SKM-1 (cell line): ENCODE measurements at regions not wholly inside any gene's neighbourhood (a gene's known extent, or its start where the extent isn't known, plus 50 kb on each side); places are given as distances from the start of the nearest gene placed in this dataset.

Experiments used
- DNase-seq: peaks from one replicate; lab custom pipeline; 2025; ENCODE audit not compliant: unreplicated experiment; lab: John Stamatoyannopoulos, UW

DNA sequence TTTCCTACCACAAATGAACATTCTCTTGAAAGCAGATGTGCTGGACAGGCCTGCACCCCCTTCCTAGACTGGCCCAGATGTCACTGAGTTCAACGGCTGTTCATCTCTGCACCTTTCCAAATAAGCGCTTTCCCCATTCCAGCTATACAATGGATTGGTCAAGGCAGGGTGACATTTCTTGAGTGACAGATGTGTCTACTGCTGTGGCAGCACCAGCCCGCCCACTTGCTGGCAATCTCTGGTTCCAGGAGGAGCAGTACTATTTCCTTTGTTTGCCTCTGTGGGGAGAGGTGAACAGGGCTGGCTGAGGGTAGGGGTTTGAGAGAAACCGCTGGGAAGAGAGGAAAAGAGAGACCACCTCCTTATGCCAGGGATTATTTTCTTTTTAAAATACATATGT is 269.5 kb upstream of the POU3F3 start:
- no peak for DNase-seq

- DNase-seq, result no peak
These were observed 258.3 kb upstream of the POU3F3 start for GRCh38 chr2:104595576-104595975.

- no peak for DNase-seq
These were observed 256.0 kb upstream of the POU3F3 start for GRCh38 chr2:104597942-104598341.

DNA sequence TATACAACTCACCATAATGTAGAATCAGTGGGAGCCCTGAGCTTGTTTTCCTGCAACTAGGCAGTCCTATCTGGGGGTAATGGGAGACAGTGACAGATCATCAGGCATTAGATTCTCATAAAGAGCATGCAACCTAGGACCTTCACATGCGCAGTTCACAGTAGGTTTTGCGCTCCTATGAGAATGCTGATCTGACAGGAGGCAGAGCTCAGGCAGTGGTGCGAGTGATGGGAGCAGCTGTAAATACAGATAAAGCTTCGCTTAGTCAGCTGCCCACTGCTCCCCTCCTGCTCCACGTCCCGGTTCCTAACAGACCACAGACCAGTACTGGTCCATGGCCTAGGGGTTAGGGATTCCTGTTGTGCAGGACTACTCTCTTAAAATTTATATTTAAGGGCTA is 255.3 kb upstream of the POU3F3 start:
- no peak for DNase-seq

DNA sequence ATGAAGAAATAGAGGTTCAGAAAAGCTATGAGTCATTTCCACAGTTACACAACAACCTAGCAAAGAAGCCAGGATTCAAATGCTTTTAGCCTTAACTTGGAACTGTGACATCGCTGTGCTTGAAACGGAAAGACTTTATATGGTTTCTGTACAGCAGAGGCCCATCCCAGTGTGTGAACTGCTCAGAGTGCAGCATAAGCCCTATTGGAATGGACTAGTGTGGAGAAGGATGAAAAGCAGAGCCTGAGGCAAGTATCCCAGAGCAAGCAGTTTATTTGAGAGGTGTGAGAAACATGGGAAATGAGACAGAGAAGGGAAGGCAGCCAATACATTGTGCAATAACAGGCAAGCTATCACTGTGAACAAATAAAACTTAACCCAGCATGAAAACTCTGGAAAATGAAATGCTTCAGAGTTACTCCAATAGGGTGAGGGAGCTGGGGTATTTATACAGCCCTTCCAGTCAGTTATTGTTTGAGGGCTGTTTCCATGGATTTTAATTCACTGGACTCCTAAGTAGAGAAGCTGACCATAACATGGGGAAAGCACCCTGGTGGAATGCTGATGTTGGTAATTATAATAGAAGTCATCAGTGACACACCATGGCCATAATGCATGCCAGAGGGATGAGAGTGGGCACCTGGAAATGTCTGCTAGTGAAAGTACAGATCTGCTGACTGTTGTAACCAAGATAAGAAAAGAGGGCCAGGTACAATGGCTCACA is 254.0 kb upstream of the POU3F3 start:
- DNase-seq, result peak; percentile 8

GRCh38 chr2:104606056-104606455 is 247.9 kb upstream of the POU3F3 start:
- no peak for DNase-seq

DNA sequence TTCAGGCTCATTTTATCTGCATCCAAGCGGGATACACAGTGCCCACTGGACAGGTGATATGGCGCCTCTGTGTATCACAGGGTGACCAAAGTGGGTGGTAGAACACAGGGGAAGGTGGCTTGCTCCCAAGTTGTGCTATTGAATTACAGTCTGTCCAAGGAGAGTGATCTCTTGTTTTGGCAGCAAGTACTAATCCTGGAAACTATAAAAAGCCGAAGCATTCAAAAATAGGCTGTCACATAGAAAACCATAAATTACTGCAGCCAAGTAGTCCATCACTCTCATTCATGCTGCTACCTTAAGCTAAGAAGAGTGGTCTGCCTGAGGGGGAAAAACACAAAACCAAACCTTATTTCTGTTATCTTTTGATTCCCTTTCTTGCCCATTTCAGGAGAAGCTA is 237.1 kb upstream of the POU3F3 start:
- no peak for DNase-seq

DNA sequence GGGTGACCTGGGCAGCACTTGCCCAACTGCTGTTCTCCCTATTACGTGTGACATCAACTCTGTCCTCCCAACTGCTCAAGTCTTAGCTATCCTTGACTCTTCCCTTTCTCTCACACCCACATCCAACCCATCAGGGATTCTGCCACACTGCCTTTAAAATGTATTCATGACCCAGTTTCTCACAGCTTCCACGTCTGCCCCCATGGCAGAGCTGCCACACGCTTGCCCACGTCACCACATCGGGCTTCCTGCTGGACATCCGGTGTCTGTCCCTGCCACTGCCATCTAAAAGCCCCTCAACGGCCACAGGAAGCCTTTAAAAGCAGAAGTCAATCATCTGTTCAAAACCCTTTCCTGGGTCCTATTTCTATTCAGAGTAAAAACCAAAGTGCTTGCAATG is 233.1 kb upstream of the POU3F3 start:
- DNase-seq, result no peak

DNA sequence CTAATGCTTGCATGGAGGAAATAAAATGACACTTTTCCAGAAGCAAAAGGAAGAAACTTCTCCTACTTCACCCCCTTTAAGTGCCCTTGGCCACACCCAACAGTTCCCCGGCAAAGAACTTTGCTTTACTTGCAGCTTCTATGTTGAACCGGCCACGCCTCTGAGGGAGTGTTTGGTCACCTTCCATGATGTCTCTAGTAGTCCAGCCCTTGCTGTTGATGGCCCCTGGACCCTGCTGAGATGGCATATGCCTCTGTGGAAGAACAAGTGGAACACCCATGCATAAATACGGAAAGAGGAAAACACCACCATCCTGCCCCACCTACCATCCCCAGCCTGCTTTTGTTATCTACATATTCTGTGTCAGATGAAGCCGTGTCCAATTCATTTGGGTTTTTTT is 218.3 kb upstream of the POU3F3 start:
- no peak for DNase-seq

- DNase-seq, result no peak
These were observed 215.6 kb upstream of the POU3F3 start for GRCh38 chr2:104638190-104638858.

GRCh38 chr2:104638859-104639202 is 215.1 kb upstream of the POU3F3 start:
- DNase-seq, result no peak

DNA sequence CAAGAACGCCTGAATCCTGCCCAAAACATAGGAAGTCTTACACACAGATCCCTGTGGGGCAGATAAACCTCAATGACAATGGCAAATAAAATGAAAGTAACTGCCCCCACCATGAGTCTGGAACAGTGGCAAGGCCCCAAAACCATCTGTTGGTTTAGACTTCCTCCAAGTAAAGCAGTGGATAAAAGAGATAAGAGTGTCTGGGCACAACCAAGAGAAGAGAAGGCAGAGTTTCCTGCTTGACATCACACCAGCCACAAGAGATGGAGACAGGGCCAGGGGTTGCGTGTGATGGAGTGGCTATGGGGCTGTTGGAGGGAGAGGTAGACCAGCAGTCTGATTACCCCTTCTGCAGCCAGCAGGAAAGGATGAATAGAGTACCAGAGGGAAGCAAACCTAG is 212.1 kb upstream of the POU3F3 start:
- DNase-seq, result no peak

- DNase-seq, result no peak
These were observed 205.5 kb upstream of the POU3F3 start for GRCh38 chr2:104648376-104648775.

- no peak for DNase-seq
These were observed 204.0 kb upstream of the POU3F3 start for GRCh38 chr2:104649866-104650265.

DNA sequence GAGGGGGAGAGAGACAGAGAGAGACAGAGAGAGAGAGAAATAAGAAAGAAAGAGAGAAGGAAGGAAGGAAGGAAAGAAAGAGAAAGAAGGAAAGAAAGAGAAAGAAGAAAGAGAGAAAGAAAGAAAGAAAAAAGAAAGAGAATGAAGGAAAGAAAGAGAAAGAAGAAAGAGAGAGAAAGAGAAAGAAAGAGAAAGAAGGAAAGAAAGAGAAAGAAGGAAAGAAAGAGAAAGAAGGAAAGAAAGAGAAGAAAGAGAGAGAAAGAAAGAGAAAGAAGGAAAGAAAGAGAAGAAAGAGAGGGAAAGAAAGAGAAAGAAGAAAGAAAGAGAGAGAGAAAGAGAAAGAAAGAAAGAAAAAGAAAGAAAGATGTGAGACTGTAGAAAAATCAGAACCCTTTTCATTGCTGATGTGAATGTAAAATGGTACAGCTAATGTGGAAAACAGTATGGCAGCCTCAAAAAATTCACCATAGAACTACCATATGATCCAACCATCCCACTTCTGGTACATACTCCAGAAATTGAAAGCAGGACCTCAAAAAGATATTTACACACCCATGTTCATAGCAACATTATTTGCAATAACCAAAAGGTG is 203.4 kb upstream of the POU3F3 start:
- no peak for DNase-seq

DNA sequence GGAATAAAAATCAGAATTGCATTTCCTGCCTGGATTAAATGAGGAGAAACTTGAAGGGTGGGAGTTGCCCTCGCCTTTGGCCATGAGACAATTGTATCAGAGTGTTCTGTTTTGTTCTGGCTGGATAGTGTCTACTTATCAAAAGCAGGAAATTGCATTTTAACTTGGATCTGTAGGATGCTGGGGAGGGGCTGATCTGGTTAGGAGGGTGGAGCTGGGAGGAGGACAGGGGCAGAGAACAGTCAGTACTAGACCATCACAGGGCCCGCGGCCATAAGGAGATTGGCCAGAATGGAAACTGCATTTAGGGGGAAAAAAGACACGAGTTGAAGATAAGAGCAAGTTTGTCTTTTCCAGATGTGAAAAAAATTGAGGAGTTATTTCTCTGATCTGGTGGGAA is 199.1 kb upstream of the POU3F3 start:
- DNase-seq, result no peak

DNA sequence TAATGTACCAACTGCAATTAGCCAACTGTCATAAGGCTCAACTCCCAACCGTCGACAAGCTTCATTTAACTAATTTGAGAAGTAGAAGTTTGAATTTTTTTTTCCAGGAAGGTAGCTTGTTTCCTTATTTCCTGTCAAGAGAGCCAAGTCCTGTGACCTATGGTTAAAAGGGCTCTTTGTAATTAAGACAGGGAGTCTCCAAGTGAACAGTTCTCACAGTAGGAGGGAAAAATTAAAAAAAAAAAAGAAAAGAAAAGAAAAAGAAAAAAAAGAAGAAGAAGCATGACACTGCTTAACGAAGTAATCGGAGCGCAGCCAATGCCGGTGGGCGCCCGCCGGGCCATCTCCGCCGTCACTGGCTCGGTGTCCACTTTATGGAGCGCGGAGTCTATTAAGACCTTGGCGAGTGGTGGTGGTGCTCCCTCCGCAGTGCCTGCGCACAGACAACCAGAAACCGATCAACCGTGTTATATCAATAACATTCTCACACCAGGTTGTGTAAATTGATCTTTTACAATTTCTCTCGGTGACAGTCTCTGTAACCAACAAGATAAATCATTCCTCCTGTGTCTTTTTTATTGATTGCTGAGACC is 197.2 kb upstream of the POU3F3 start:
- DNase-seq, result no peak

DNA sequence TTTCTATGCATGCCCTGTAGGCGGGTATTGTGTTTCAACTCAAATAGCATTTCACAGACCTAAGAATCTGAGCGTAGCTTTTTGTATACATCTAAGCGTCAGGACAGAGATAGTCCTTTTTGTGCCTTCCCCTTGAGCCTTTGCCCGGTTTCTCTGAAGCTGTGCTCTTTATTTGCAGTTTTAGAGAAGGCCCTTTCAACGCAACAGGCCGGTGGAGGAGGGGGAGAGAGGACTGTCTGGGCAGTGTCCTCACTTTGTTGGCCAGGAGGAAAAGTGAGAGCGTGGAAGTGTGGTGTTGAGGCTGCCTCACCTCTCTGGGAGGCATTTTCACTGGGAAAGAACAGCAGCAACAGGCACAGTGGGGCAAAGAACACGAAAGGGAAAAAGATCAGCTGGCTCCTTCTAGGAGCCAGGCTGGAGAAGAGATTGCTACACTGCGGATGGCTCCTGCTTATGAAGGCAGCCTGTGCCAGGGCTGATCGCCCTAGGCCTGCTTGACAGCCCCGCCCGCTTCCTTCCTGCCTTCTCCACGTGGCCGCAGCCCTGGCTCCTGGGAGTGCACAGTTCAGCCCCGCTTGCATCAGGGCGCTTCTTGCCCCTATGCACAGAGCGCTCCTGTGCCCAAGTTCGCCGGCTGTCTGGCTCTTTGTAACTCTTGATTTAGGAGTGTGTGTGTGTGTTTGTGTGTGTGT is 195.6 kb upstream of the POU3F3 start:
- DNase-seq, result no peak

- no peak for DNase-seq
These were observed 194.9 kb upstream of the POU3F3 start for GRCh38 chr2:104658904-104659591.

GRCh38 chr2:104660991-104661390 is 192.9 kb upstream of the POU3F3 start:
- no peak for DNase-seq

DNA sequence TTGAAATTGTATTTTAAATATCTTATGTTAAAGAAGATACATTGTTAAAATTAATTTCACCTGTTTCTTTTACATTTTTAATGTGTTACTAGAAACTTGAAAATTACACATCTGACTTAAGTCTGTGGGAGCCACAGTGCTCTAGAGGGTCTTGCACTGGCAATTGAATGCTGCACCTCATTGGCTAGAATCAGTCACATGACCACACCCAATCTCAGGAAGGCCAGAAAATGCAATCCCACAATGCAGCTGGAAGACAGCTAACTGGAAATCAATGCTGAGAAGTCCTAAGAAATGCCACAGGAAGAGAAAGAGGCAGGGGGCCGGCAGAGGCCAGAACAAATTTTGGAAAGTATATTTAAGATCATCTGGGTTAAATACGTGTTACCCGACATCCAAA is 189.2 kb upstream of the POU3F3 start:
- no peak for DNase-seq
